GM12878 (cell line): ENCODE measurements at regions not wholly inside any gene's neighbourhood (a gene's known extent, or its start where the extent isn't known, plus 50 kb on each side); places are given as distances from the start of the nearest gene placed in this dataset.

ENCODE experiments used
- ATAC-seq: fragments of 200-7000 bp; cut with Tn5 transposase; 3 replicates; pipeline ENCODE4 v1.9.1; 2020; ENCODE audit warnings: mild to moderate bottlenecking, moderate library complexity
- BruUV-seq: library from RNA; stranded (reverse); fragments of 400-500 nt; replicated peaks from 2 replicates; lab custom pipeline; 2021; lab: Mats Ljungman, UMichigan
- CTCF ChIA-PET: fragments of 300-600 bp; sonication (Branson Sonifier 250); formaldehyde crosslinking; extraction: SDS; loops from one replicate; lab custom pipeline; 2021; ENCODE audit warnings: inconsistent platforms; lab: Yijun Ruan, JAX
- POLR2A ChIA-PET: fragments of 350-600 bp; formaldehyde crosslinking; extraction: SDS; loops from one replicate; lab custom pipeline; 2021; ENCODE audit warnings: inconsistent platforms; lab: Charles Lee
- RAD21 ChIA-PET: fragments of 300-600 bp; sonication (Branson Sonifier 250); formaldehyde crosslinking; loops from one replicate; lab custom pipeline; 2023; ENCODE audit warnings: antibody characterized with exemption; ENCODE audit not compliant: unreplicated experiment; lab: Charles Lee
- SMC1A ChIA-PET: fragments of 300-600 bp; sonication (Branson Sonifier 250); formaldehyde crosslinking; loops from one replicate; lab custom pipeline; 2023; ENCODE audit not compliant: unreplicated experiment, uncharacterized antibody; lab: Charles Lee
- DNase-seq: peaks from one replicate; pipeline ENCODE4 v3.0.0-alpha.2; 2011; ENCODE audit warnings: low read depth, low spot score
- FAIRE-seq: peaks from 3 replicates; lab custom pipeline; 2011; peaks lifted over from hg19 to GRCh38; lab: Jason Lieb, UNC
- H2AFZ ChIP-seq: 2 replicates; pipeline ENCODE4 v1.6.0; 2011; ENCODE audit warnings: low read depth, low read length, control low read depth; ENCODE audit not compliant: control insufficient read depth
- H3K27ac ChIP-seq: 2 replicates; pipeline ENCODE4 v1.5.1; 2011; ENCODE audit warnings: control low read depth; ENCODE audit not compliant: control insufficient read depth, insufficient read depth
- H3K27me3 ChIP-seq, 2 experiments: replicated peaks in 1 of 2; 2 replicates each; pipeline versions ENCODE4 v1.6.0 to v1.6.1; 2011; ENCODE audit warnings: low read length in 1 of 2; ENCODE audit not compliant: control insufficient read depth in 2 of 2, insufficient read depth in 2 of 2
- H3K36me3 ChIP-seq, 2 experiments: 2 replicates each; pipeline ENCODE4 v1.5.1; 2011; ENCODE audit warnings: low read length in 1 of 2; ENCODE audit not compliant: control insufficient read depth in 2 of 2, insufficient read depth in 2 of 2
- H3K4me1 ChIP-seq: 2 replicates; pipeline ENCODE4 v1.6.1; 2011; ENCODE audit warnings: mild to moderate bottlenecking, low read length, moderate library complexity, mixed read lengths; ENCODE audit not compliant: control insufficient read depth, insufficient read depth
- H3K4me2 ChIP-seq: 2 replicates; pipeline ENCODE4 v1.6.0; 2011; ENCODE audit warnings: control low read depth; ENCODE audit not compliant: control insufficient read depth, insufficient read depth
- H3K4me3 ChIP-seq: fragments of 200-600 bp; sonication (generic); 2 replicates; pipeline ENCODE4 v1.5.1; 2016
- H3K79me2 ChIP-seq: 2 replicates; pipeline ENCODE4 v1.6.0; 2011; ENCODE audit warnings: low read length; ENCODE audit not compliant: control insufficient read depth, insufficient read depth
- H3K9ac ChIP-seq: 2 replicates; pipeline ENCODE4 v1.8.0; 2011; ENCODE audit warnings: low read length, control low read depth, mixed read lengths; ENCODE audit not compliant: control insufficient read depth, insufficient read depth
- H3K9me3 ChIP-seq: replicated peaks from 3 replicates; pipeline ENCODE4 v1.5.1; 2011; ENCODE audit warnings: mild to moderate bottlenecking, low read length; ENCODE audit not compliant: control insufficient read depth, insufficient read depth
- H4K20me1 ChIP-seq: 2 replicates; pipeline ENCODE4 v1.6.0; 2011; ENCODE audit not compliant: control insufficient read depth, insufficient read depth
- RUNX3 ChIP-seq: IDR thresholded peaks from 2 replicates; pipeline ENCODE4 v1.6.1; 2012; ENCODE audit warnings: low read length, inconsistent platforms
- TBL1XR1 ChIP-seq: IDR thresholded peaks from 2 replicates; pipeline ENCODE4 v1.6.1; 2012; ENCODE audit warnings: low read depth, low read length, improper control_type of control experiment
- WGBS: methylation state at CpG from one replicate; pipeline ENCODE4 v1.1.6; 2016; ENCODE audit warnings: low lambda C conversion rate; ENCODE audit not compliant: insufficient replicate concordance, insufficient coverage; ENCODE audit errors: missing lambda C conversion rate; 5-methylcytosine and 5-hydroxymethylcytosine counted together
- in situ Hi-C: fragments of 300-500 bp; cut with MboI; formaldehyde crosslinking; loops from 9 replicates; pipeline ENCODE4 v1.14.3; 2018; ENCODE audit warnings: mixed read lengths
- intact Hi-C: fragments of 100-400 bp; cut with micrococcal nuclease; formaldehyde crosslinking; loops from one replicate; pipeline ENCODE4 v1.14.2; 2022; ENCODE audit not compliant: unreplicated experiment
- TF ChIP-seq, protein P1 (sequence below): fragments of 150-350 bp; IDR thresholded peaks from 2 replicates; pipeline ENCODE4 v1.6.1; 2016; ENCODE audit warnings: low read depth, low read length
- TF ChIP-seq, protein P2 (sequence below): fragments of 150-350 bp; IDR thresholded peaks from 2 replicates; pipeline ENCODE4 v1.6.1; 2014; ENCODE audit warnings: mild to moderate bottlenecking, low read depth, low read length
- TF ChIP-seq, protein P3 (sequence below): fragments of 450-650 bp; IDR thresholded peaks from 2 replicates; pipeline ENCODE4 v1.6.1; 2016; ENCODE audit warnings: mild to moderate bottlenecking

DNA sequence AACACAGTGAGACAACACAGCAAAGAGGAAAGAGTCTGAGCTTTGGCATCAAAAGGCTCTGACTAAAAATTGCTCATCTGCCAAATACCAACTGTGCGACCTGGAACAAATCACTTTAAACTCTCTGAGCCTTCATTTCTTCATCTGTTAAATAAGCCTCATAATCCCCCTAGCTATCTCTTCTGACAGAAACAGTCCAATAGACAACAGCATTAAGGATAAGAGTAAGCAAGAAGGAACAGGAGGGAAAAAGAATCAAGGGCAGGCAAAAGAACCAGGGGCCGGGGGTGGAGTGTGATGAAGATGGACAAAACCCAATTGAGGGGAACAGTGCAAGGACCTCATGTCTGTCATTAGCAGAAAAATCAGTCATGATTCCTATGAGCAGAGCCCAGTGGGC, 79.4 kb upstream of the SETMAR start:
- no peak overlapping the region for H3K4me2 ChIP-seq
- TF ChIP-seq, protein P1, sequence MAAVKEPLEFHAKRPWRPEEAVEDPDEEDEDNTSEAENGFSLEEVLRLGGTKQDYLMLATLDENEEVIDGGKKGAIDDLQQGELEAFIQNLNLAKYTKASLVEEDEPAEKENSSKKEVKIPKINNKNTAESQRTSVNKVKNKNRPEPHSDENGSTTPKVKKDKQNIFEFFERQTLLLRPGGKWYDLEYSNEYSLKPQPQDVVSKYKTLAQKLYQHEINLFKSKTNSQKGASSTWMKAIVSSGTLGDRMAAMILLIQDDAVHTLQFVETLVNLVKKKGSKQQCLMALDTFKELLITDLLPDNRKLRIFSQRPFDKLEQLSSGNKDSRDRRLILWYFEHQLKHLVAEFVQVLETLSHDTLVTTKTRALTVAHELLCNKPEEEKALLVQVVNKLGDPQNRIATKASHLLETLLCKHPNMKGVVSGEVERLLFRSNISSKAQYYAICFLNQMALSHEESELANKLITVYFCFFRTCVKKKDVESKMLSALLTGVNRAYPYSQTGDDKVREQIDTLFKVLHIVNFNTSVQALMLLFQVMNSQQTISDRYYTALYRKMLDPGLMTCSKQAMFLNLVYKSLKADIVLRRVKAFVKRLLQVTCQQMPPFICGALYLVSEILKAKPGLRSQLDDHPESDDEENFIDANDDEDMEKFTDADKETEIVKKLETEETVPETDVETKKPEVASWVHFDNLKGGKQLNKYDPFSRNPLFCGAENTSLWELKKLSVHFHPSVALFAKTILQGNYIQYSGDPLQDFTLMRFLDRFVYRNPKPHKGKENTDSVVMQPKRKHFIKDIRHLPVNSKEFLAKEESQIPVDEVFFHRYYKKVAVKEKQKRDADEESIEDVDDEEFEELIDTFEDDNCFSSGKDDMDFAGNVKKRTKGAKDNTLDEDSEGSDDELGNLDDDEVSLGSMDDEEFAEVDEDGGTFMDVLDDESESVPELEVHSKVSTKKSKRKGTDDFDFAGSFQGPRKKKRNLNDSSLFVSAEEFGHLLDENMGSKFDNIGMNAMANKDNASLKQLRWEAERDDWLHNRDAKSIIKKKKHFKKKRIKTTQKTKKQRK, result no peak
- TF ChIP-seq, protein P2, sequence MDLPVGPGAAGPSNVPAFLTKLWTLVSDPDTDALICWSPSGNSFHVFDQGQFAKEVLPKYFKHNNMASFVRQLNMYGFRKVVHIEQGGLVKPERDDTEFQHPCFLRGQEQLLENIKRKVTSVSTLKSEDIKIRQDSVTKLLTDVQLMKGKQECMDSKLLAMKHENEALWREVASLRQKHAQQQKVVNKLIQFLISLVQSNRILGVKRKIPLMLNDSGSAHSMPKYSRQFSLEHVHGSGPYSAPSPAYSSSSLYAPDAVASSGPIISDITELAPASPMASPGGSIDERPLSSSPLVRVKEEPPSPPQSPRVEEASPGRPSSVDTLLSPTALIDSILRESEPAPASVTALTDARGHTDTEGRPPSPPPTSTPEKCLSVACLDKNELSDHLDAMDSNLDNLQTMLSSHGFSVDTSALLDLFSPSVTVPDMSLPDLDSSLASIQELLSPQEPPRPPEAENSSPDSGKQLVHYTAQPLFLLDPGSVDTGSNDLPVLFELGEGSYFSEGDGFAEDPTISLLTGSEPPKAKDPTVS, result no peak
- no peak for TF ChIP-seq RUNX3
- TF ChIP-seq TBL1XR1, result no peak
- TF ChIP-seq, protein P3, sequence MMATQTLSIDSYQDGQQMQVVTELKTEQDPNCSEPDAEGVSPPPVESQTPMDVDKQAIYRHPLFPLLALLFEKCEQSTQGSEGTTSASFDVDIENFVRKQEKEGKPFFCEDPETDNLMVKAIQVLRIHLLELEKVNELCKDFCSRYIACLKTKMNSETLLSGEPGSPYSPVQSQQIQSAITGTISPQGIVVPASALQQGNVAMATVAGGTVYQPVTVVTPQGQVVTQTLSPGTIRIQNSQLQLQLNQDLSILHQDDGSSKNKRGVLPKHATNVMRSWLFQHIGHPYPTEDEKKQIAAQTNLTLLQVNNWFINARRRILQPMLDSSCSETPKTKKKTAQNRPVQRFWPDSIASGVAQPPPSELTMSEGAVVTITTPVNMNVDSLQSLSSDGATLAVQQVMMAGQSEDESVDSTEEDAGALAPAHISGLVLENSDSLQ, result no peak
- ChIA-PET POLR2A (no interaction called here), CTCF (no interaction called here), SMC1A (no interaction called here), RAD21 (no interaction called here)
- H3K4me1 ChIP-seq, result no peaks in the 10 kb centered on the region
- ATAC-seq (no peak), DNase-seq (no peak), FAIRE-seq (no peak)
- H3K79me2 ChIP-seq, result no peaks in the 10 kb centered on the region
- H2AFZ ChIP-seq, result no peak overlapping the region
- in situ Hi-C loops (no loop called here), intact Hi-C loops (no loop called here)
- H3K9me3 ChIP-seq, result no peaks in the 10 kb centered on the region
- BruUV-seq, result no TSS peak
- no peak overlapping the region for H3K9ac ChIP-seq
- H3K36me3 ChIP-seq, result no peaks in the 10 kb centered on the region
- H3K4me3 ChIP-seq, result no peak overlapping the region
- H4K20me1 ChIP-seq, result no peaks in the 10 kb centered on the region
- no peak overlapping the region for H3K27ac ChIP-seq
- no peaks in the 10 kb centered on the region for H3K27me3 ChIP-seq
- WGBS, result 25% methylated on average over 2 of the region's 2 CpGs
